ENCODE measurements at regions not wholly inside any gene's neighbourhood (a gene's known extent, or its start where the extent isn't known, plus 50 kb on each side); places are given as distances from the start of the nearest gene placed in this dataset.
A peak's percentile ranks its signal among the peaks of the same experiment; 100 is the strongest.
"Not testable (repeated sequence)": the region's sequence is repeated elsewhere in the genome, so short reads cannot be mapped to it uniquely, and the experiment has no call there.

- not testable (repeated sequence) for H3K27me3 ChIP-seq (ENCODE audit: control insufficient read depth, insufficient read depth)
Measured at GRCh38 chr2:201946746-201947145, 86.9 kb upstream of the FZD7 start.

GRCh38 chr2:201947287-201947686 is 86.4 kb upstream of the FZD7 start:
- H3K4me3 ChIP-seq (ENCODE audit: low read length), result no peak overlapping the region
- ATAC-seq (no peak), DNase-seq (no peak)
- no peaks in the 10 kb centered on the region for H3K9me3 ChIP-seq (ENCODE audit: control insufficient read depth, low read length)
- H3K27ac ChIP-seq (ENCODE audit: low read length), result no peak overlapping the region
- intact Hi-C loops (cut with DNase I), result no loop called here
- H3K4me1 ChIP-seq (ENCODE audit: control insufficient read depth, insufficient read depth, low read length), result no peaks in the 10 kb centered on the region
- peaks cover under 1% of the 10 kb centered on the region for H3K27me3 ChIP-seq (ENCODE audit: control insufficient read depth, insufficient read depth)

More at GRCh38 chr2:201946746-201947145, 86.9 kb upstream of the FZD7 start:
- H3K27ac ChIP-seq (ENCODE audit: low read length); DNase-seq; H3K4me1 ChIP-seq (ENCODE audit: control insufficient read depth, insufficient read depth, low read length); H3K9me3 ChIP-seq (ENCODE audit: control insufficient read depth, low read length); H3K4me3 ChIP-seq (ENCODE audit: low read length); ATAC-seq; intact Hi-C loops (cut with DNase I): not testable (repeated sequence)
- 92% methylated on average over 5 of the region's 5 CpGs for WGBS

- no peak for DNase-seq
- Histone ChIP-seq H3K9me3 (ENCODE audit: control insufficient read depth, low read length) (no peaks in the 10 kb centered on the region), H3K4me1 (ENCODE audit: control insufficient read depth, insufficient read depth, low read length) (no peaks in the 10 kb centered on the region), H3K27me3 (ENCODE audit: control insufficient read depth, insufficient read depth) (no peaks in the 10 kb centered on the region), H3K4me3 (ENCODE audit: low read length) (no peak overlapping the region), H3K27ac (ENCODE audit: low read length) (no peak overlapping the region)
- WGBS, result 60% methylated on average over 22 of the region's 22 CpGs
- no peak for ATAC-seq
- intact Hi-C loops (cut with DNase I), result no loop called here
Measured at GRCh38 chr2:201949181-201949926, 84.3 kb upstream of the FZD7 start.

GRCh38 chr2:201949927-201950246 is 83.8 kb upstream of the FZD7 start:
- Histone ChIP-seq H3K9me3 (ENCODE audit: control insufficient read depth, low read length) (no peaks in the 10 kb centered on the region), H3K4me3 (ENCODE audit: low read length) (no peak overlapping the region), H3K27ac (ENCODE audit: low read length) (no peak overlapping the region), H3K4me1 (ENCODE audit: control insufficient read depth, insufficient read depth, low read length) (no peaks in the 10 kb centered on the region), H3K27me3 (ENCODE audit: control insufficient read depth, insufficient read depth) (no peaks in the 10 kb centered on the region)
- 87% methylated on average over 8 of the region's 8 CpGs for WGBS
- DNase-seq (no peak), ATAC-seq (no peak)
- intact Hi-C loops (cut with DNase I), result no loop called here

- no peak overlapping the region for H3K27ac ChIP-seq (ENCODE audit: low read length)
- no peaks in the 10 kb centered on the region for H3K9me3 ChIP-seq (ENCODE audit: control insufficient read depth, low read length)
- ATAC-seq, result no peak
- no peaks in the 10 kb centered on the region for H3K27me3 ChIP-seq (ENCODE audit: control insufficient read depth, insufficient read depth)
- no peak overlapping the region for H3K4me3 ChIP-seq (ENCODE audit: low read length)
- DNase-seq, result no peak
- no peaks in the 10 kb centered on the region for H3K4me1 ChIP-seq (ENCODE audit: control insufficient read depth, insufficient read depth, low read length)
- 70% methylated on average over 6 of the region's 6 CpGs for WGBS
- intact Hi-C loops (cut with DNase I), result no loop called here
Measured at GRCh38 chr2:201950606-201951005, 83.0 kb upstream of the FZD7 start.

- no peak for DNase-seq
- WGBS, result 61% methylated on average over 5 of the region's 5 CpGs
- no peak for ATAC-seq
- Histone ChIP-seq H3K27ac (ENCODE audit: low read length) (no peak overlapping the region), H3K4me1 (ENCODE audit: control insufficient read depth, insufficient read depth, low read length) (no peaks in the 10 kb centered on the region), H3K9me3 (ENCODE audit: control insufficient read depth, low read length) (no peaks in the 10 kb centered on the region), H3K27me3 (ENCODE audit: control insufficient read depth, insufficient read depth) (no peaks in the 10 kb centered on the region), H3K4me3 (ENCODE audit: low read length) (no peak overlapping the region)
- intact Hi-C loops (cut with DNase I), result no loop called here
Measured at GRCh38 chr2:201952187-201952586, 81.5 kb upstream of the FZD7 start.

- no peaks in the 10 kb centered on the region for H3K27me3 ChIP-seq (ENCODE audit: control insufficient read depth, insufficient read depth)
- H3K9me3 ChIP-seq (ENCODE audit: control insufficient read depth, low read length), result no peaks in the 10 kb centered on the region
- no peak overlapping the region for H3K27ac ChIP-seq (ENCODE audit: low read length)
- H3K4me3 ChIP-seq (ENCODE audit: low read length), result no peak overlapping the region
- intact Hi-C loops (cut with DNase I), result no loop called here
- ATAC-seq (peak; percentile 42 to 52), DNase-seq (peak in 1 of 3 donors; percentile 44)
- no peaks in the 10 kb centered on the region for H3K4me1 ChIP-seq (ENCODE audit: control insufficient read depth, insufficient read depth, low read length)
- WGBS, result 57% methylated on average over 4 of the region's 4 CpGs
Measured at GRCh38 chr2:201953396-201953795, 80.3 kb upstream of the FZD7 start.

- peak in 1 of 2 donors; percentile 49 for ATAC-seq
- no peak overlapping the region for H3K27ac ChIP-seq (ENCODE audit: low read length)
- intact Hi-C loops (cut with DNase I), result no loop called here
- 44% methylated on average over 4 of the region's 4 CpGs for WGBS
- H3K4me3 ChIP-seq (ENCODE audit: low read length), result no peak overlapping the region
- DNase-seq, result peak in 1 of 3 donors; percentile 56
- H3K9me3 ChIP-seq (ENCODE audit: control insufficient read depth, low read length), result no peaks in the 10 kb centered on the region
- H3K27me3 ChIP-seq (ENCODE audit: control insufficient read depth, insufficient read depth), result no peaks in the 10 kb centered on the region
- H3K4me1 ChIP-seq (ENCODE audit: control insufficient read depth, insufficient read depth, low read length), result no peaks in the 10 kb centered on the region
Measured at GRCh38 chr2:201953880-201954279, 79.8 kb upstream of the FZD7 start.

GRCh38 chr2:201955231-201955630 is 78.4 kb upstream of the FZD7 start:
- ATAC-seq (no peak), DNase-seq (no peak)
- Histone ChIP-seq H3K4me3 (ENCODE audit: low read length) (no peak overlapping the region), H3K9me3 (ENCODE audit: control insufficient read depth, low read length) (no peaks in the 10 kb centered on the region), H3K4me1 (ENCODE audit: control insufficient read depth, insufficient read depth, low read length) (no peaks in the 10 kb centered on the region), H3K27ac (ENCODE audit: low read length) (no peak overlapping the region), H3K27me3 (ENCODE audit: control insufficient read depth, insufficient read depth) (no peaks in the 10 kb centered on the region)
- intact Hi-C loops (cut with DNase I), result no loop called here
- WGBS, result 74% methylated on average over 5 of the region's 5 CpGs

GRCh38 chr2:201955702-201956141 is 77.9 kb upstream of the FZD7 start:
- intact Hi-C loops (cut with DNase I), result no loop called here
- DNase-seq (peak in 2 of 3 donors; percentile 33 to 78), ATAC-seq (peak; percentile 65 to 80)
- H3K27ac ChIP-seq (ENCODE audit: low read length), result no peak overlapping the region
- no peaks in the 10 kb centered on the region for H3K4me1 ChIP-seq (ENCODE audit: control insufficient read depth, insufficient read depth, low read length)
- WGBS, result 64% methylated on average over 4 of the region's 4 CpGs
- no peaks in the 10 kb centered on the region for H3K27me3 ChIP-seq (ENCODE audit: control insufficient read depth, insufficient read depth)
- H3K9me3 ChIP-seq (ENCODE audit: control insufficient read depth, low read length), result no peaks in the 10 kb centered on the region
- no peak overlapping the region for H3K4me3 ChIP-seq (ENCODE audit: low read length)

- 88% methylated on average over 7 of the region's 7 CpGs for WGBS
- Histone ChIP-seq H3K4me1 (ENCODE audit: control insufficient read depth, insufficient read depth, low read length) (no peaks in the 10 kb centered on the region), H3K27me3 (ENCODE audit: control insufficient read depth, insufficient read depth) (no peaks in the 10 kb centered on the region), H3K9me3 (ENCODE audit: control insufficient read depth, low read length) (no peaks in the 10 kb centered on the region), H3K27ac (ENCODE audit: low read length) (no peak overlapping the region), H3K4me3 (ENCODE audit: low read length) (no peak overlapping the region)
- DNase-seq (no peak), ATAC-seq (no peak)
- intact Hi-C loops (cut with DNase I), result no loop called here
Measured at GRCh38 chr2:201956361-201956760, 77.3 kb upstream of the FZD7 start.

GRCh38 chr2:201957091-201957490 is 76.6 kb upstream of the FZD7 start:
- WGBS, result 91% methylated on average over 1 of the region's 1 CpG
- intact Hi-C loops (cut with DNase I), result no loop called here
- Histone ChIP-seq H3K27ac (ENCODE audit: low read length) (no peak overlapping the region), H3K4me1 (ENCODE audit: control insufficient read depth, insufficient read depth, low read length) (no peaks in the 10 kb centered on the region), H3K27me3 (ENCODE audit: control insufficient read depth, insufficient read depth) (no peaks in the 10 kb centered on the region), H3K9me3 (ENCODE audit: control insufficient read depth, low read length) (no peaks in the 10 kb centered on the region), H3K4me3 (ENCODE audit: low read length) (no peak overlapping the region)
- DNase-seq (no peak), ATAC-seq (no peak)
